Upper lobe of left lung (tissue), 6 donors: ENCODE measurements at regions not wholly inside any gene's neighbourhood (a gene's known extent, or its start where the extent isn't known, plus 50 kb on each side); places are given as distances from the start of the nearest gene placed in this dataset.

ENCODE experiments used
- ATAC-seq, 2 donors: fragments of 200-7000 bp; cut with Tn5 transposase; one replicate each; pipeline ENCODE4 v1.9.1; 2022; ENCODE audit warnings: mild to moderate bottlenecking in 2 of 2, moderate library complexity in 2 of 2; ENCODE audit not compliant: low FRiP score in 2 of 2
- DNase-seq, 2 donors: peaks; one replicate each; pipeline ENCODE4 v3.0.0-alpha.2; 2019 to 2020
- H3K27ac ChIP-seq, 4 donors: fragments of 200-600 bp; sonication (generic); one replicate each; pipeline ENCODE4 v1.5.1; 2016 to 2019
- H3K27me3 ChIP-seq, 4 donors: fragments of 200-600 bp; sonication (generic); one replicate each; pipeline ENCODE4 v1.5.1; 2017 to 2019
- H3K36me3 ChIP-seq, 4 donors: fragments of 200-600 bp; sonication (generic); one replicate each; pipeline ENCODE4 v1.5.1; 2016 to 2019
- H3K4me1 ChIP-seq, 4 donors: fragments of 200-600 bp; sonication (generic); one replicate each; pipeline ENCODE4 v1.5.1; 2018 to 2019
- H3K4me3 ChIP-seq, 4 donors: fragments of 200-600 bp; sonication (generic); one replicate each; pipeline ENCODE4 v1.5.1; 2017 to 2019; ENCODE audit warnings: mild to moderate bottlenecking in 2 of 4, moderate library complexity in 1 of 4
- H3K9me3 ChIP-seq, 4 donors: fragments of 200-600 bp; sonication (generic); one replicate each; pipeline ENCODE4 v1.5.1; 2018 to 2019
- CTCF ChIP-seq, 6 experiments: fragments of 450-650 bp in 4 of 6; fragments of 200-600 bp in 2 of 6; sonication (generic) in 2 of 6; IDR thresholded peaks; one replicate each; pipeline ENCODE4 v1.5.1; 2016 to 2019; ENCODE audit warnings: antibody characterized with exemption in 6 of 6
- EP300 ChIP-seq, 4 donors: sonication (generic); formaldehyde crosslinking; IDR thresholded peaks; one replicate each; pipeline ENCODE4 v1.5.1; 2017; ENCODE audit warnings: antibody characterized with exemption in 4 of 4, control low read depth in 2 of 4
- POLR2A ChIP-seq, 4 donors: fragments of 450-650 bp; IDR thresholded peaks; one replicate each; pipeline ENCODE4 v1.5.1; 2016 to 2017; ENCODE audit warnings: antibody characterized with exemption in 4 of 4, mild to moderate bottlenecking in 2 of 4
- POLR2AphosphoS5 ChIP-seq, 2 donors: sonication (generic); formaldehyde crosslinking; IDR thresholded peaks; one replicate each; pipeline ENCODE4 v1.5.1; 2017; ENCODE audit warnings: antibody characterized with exemption in 2 of 2
- WGBS, 2 donors: methylation state at CpG; one replicate each; pipeline ENCODE4 v1.1.5; 2017 to 2018; 5-methylcytosine and 5-hydroxymethylcytosine counted together
- donor health status: DM: no; HTN: no; CAD: no; lungs with moderate emphysema.
- donor health status: DM: no; HTN: yes; CAD: no; lungs with severe emphysema.

GRCh38 chr10:83612050-83612449 is 527.3 kb upstream of the GHITM start:
- Histone ChIP-seq H3K4me1 (no peaks in the 10 kb centered on the region), H3K36me3 (no peaks in the 10 kb centered on the region), H3K9me3 (no peaks in the 10 kb centered on the region), H3K27me3 (no peaks in the 10 kb centered on the region), H3K4me3 (no peak overlapping the region), H3K27ac (no peak overlapping the region)
- 63 to 64% methylated on average over 4 of the region's 4 CpGs for WGBS, 2 donors
- DNase-seq, result no peak
- no peak for ATAC-seq
- TF ChIP-seq CTCF (IDR thresholded peaks at IDR 0.05) (no peak), EP300 (IDR thresholded peaks at IDR 0.05) (no peak), POLR2AphosphoS5 (IDR thresholded peaks at IDR 0.05) (no peak), POLR2A (IDR thresholded peaks at IDR 0.05) (no peak)

- Histone ChIP-seq H3K4me1 (no peaks in the 10 kb centered on the region), H3K27me3 (no peaks in the 10 kb centered on the region), H3K4me3 (no peak overlapping the region), H3K27ac (no peak overlapping the region), H3K36me3 (no peaks in the 10 kb centered on the region), H3K9me3 (no peaks in the 10 kb centered on the region)
- 46 to 59% methylated on average over 2 of the region's 2 CpGs for WGBS, 2 donors
- DNase-seq (no peak), ATAC-seq (no peak)
- TF ChIP-seq POLR2A (IDR thresholded peaks at IDR 0.05), result no peak
- TF ChIP-seq EP300 (IDR thresholded peaks at IDR 0.05), result no peak
- TF ChIP-seq CTCF (IDR thresholded peaks at IDR 0.05), result no peak
- TF ChIP-seq POLR2AphosphoS5 (IDR thresholded peaks at IDR 0.05), result no peak
These were observed 526.6 kb upstream of the GHITM start for GRCh38 chr10:83612746-83613145.

- DNase-seq, result no peak
- Histone ChIP-seq H3K9me3 (no peaks in the 10 kb centered on the region), H3K27ac (no peak overlapping the region), H3K4me1 (no peaks in the 10 kb centered on the region), H3K27me3 (no peaks in the 10 kb centered on the region), H3K4me3 (no peak overlapping the region), H3K36me3 (no peaks in the 10 kb centered on the region)
- 63 to 91% methylated on average over 1 of the region's 1 CpG for WGBS, 2 donors
- ATAC-seq, result no peak
- TF ChIP-seq POLR2AphosphoS5 (IDR thresholded peaks at IDR 0.05), result no peak
- no peak for TF ChIP-seq EP300 (IDR thresholded peaks at IDR 0.05)
- TF ChIP-seq POLR2A (IDR thresholded peaks at IDR 0.05), result no peak
- TF ChIP-seq CTCF (IDR thresholded peaks at IDR 0.05), result no peak
These were observed 522.1 kb upstream of the GHITM start for GRCh38 chr10:83617172-83617571.

- Histone ChIP-seq H3K36me3 (no peaks in the 10 kb centered on the region), H3K4me3 (no peak overlapping the region), H3K27ac (no peak overlapping the region), H3K9me3 (no peaks in the 10 kb centered on the region), H3K27me3 (no peaks in the 10 kb centered on the region), H3K4me1 (no peaks in the 10 kb centered on the region)
- no peak for ATAC-seq
- no peak for DNase-seq
- WGBS, 2 donors, result 36 to 39% methylated on average over 5 of the region's 5 CpGs
- TF ChIP-seq POLR2A (IDR thresholded peaks at IDR 0.05) (no peak), CTCF (IDR thresholded peaks at IDR 0.05) (no peak), POLR2AphosphoS5 (IDR thresholded peaks at IDR 0.05) (no peak), EP300 (IDR thresholded peaks at IDR 0.05) (no peak)
These were observed 521.4 kb upstream of the GHITM start for GRCh38 chr10:83617692-83618545.
